Thymus (tissue), 11 donors: ENCODE measurements at regions not wholly inside any gene's neighbourhood (a gene's known extent, or its start where the extent isn't known, plus 50 kb on each side); places are given as distances from the start of the nearest gene placed in this dataset.

Source experiments
- DNase-seq, 9 donors: peaks; one replicate each; pipeline ENCODE4 v3.0.0-alpha.2; 2013; ENCODE audit warnings: low spot score in 9 of 9, low read depth in 6 of 9, missing footprints in 1 of 9
- H3K27ac ChIP-seq, 2 donors: one replicate each; pipeline ENCODE4 v1.5.1; 2013; ENCODE audit warnings: control low read depth in 1 of 2, low read depth in 1 of 2, low read length in 1 of 2, mild to moderate bottlenecking in 1 of 2, moderate library complexity in 1 of 2
- H3K27me3 ChIP-seq, 2 donors: one replicate each; pipeline ENCODE4 v1.5.1; 2013; ENCODE audit warnings: low read length in 1 of 2; ENCODE audit not compliant: control insufficient read depth in 2 of 2, insufficient read depth in 1 of 2
- H3K36me3 ChIP-seq, 2 donors: one replicate each; pipeline ENCODE4 v1.5.1; 2013; ENCODE audit warnings: low read length in 1 of 2, mild to moderate bottlenecking in 1 of 2, moderate library complexity in 1 of 2; ENCODE audit not compliant: control insufficient read depth in 2 of 2, insufficient read depth in 2 of 2
- H3K4me1 ChIP-seq, 2 donors: one replicate each; pipeline ENCODE4 v1.5.1; 2013; ENCODE audit warnings: low read length in 2 of 2; ENCODE audit not compliant: control insufficient read depth in 2 of 2, insufficient read depth in 2 of 2
- H3K4me3 ChIP-seq, 2 donors: one replicate each; pipeline ENCODE4 v1.5.1; 2013; ENCODE audit warnings: low read length in 2 of 2, control low read depth in 1 of 2, mild to moderate bottlenecking in 1 of 2
- H3K9me3 ChIP-seq, 2 donors: one replicate each; pipeline ENCODE4 v1.5.1; 2013; ENCODE audit warnings: low read length in 1 of 2, mild to moderate bottlenecking in 1 of 2; ENCODE audit not compliant: control insufficient read depth in 2 of 2, insufficient read depth in 1 of 2
- WGBS: extraction: QIAGEN DNeasy Blood & Tissue Kit; methylation state at CpG from one replicate; pipeline ENCODE4 v1.1.7; 2013; 5-methylcytosine and 5-hydroxymethylcytosine counted together
- donor health status: healthy.

DNA sequence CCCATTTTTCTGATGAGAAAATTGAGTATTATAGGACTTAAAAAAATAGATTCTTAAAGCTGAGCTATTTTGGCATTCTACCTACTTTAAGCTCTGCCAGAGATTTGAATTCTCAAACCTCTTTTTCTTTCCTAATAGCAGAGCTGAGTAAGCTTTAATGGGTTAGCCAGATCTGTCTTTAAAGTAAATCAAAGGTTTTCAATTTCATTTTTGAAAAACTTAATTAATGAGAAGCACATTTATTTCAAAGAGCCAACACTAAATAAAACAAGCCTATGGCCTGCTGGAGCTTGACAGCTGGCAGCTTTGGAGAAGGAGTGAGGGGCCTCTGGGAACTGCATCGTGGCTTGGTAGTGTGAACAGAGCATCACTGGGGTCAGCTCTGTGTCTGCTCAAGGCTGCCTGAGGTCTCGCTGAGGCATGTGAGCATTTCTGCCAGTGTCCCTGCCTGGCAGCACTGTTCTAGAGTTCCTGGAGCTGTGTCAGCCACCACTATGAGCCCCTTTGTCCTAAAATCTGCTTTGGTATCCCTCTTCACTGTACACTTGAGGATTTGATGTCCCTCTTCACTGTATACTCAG, 50.4 kb upstream of the PRSS23 start:
- Histone ChIP-seq H3K27me3 (no peaks in the 10 kb centered on the region), H3K4me3 (no peak overlapping the region), H3K36me3 (no peaks in the 10 kb centered on the region), H3K4me1 (no peaks in the 10 kb centered on the region), H3K27ac (no peak overlapping the region), H3K9me3 (no peaks in the 10 kb centered on the region)
- no peak for DNase-seq
- WGBS: 88% methylated on average over 2 of the region's 2 CpGs

DNA sequence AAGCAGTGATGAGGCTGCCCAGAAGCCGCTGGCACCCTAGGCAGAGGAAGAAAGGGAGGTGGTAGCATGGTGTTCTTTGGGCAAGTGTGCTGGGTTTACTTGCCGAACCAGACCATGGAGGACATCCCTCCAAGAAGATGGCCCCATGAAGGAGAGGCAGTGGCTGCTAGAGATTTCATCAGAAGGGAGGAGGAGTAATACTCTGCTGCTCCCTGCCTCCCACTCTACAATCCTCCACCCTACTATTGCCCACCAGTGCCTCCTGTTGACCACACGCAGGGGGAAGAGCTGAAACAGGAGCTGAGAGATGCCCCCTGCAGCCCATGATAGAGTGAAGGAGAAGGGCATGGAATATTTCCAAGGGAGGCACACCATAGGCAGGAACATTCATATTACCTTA, 51.0 kb upstream of the PRSS23 start:
- Histone ChIP-seq H3K4me1 (no peaks in the 10 kb centered on the region), H3K9me3 (no peaks in the 10 kb centered on the region), H3K4me3 (no peak overlapping the region), H3K27me3 (no peaks in the 10 kb centered on the region), H3K36me3 (no peaks in the 10 kb centered on the region), H3K27ac (no peak overlapping the region)
- WGBS: 96% methylated on average over 3 of the region's 3 CpGs
- no peak for DNase-seq

DNA sequence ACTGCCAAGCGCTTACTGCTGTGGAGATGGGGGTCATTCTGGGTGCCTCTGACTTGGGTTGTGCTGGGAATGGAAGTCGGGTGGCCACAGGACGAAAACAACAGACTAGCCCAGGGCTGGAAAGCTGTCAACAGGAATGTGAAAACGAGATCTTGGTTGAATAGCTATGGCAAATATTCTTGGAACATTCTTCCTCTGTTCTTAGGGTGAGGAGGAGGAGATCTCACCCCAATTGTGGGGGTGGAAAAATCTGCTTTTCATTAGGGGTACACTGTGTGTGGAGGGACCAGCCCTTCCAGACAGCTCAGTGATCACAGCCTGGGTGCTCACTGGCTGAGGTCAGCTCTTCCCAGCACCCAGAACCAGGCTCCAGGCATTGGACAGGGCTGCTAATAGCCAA, 52.0 kb upstream of the PRSS23 start:
- no peak for DNase-seq
- Histone ChIP-seq H3K4me3 (no peak overlapping the region), H3K27me3 (no peaks in the 10 kb centered on the region), H3K27ac (no peak overlapping the region), H3K9me3 (no peaks in the 10 kb centered on the region), H3K4me1 (no peaks in the 10 kb centered on the region), H3K36me3 (no peaks in the 10 kb centered on the region)
- WGBS: 91% methylated on average over 4 of the region's 4 CpGs

DNA sequence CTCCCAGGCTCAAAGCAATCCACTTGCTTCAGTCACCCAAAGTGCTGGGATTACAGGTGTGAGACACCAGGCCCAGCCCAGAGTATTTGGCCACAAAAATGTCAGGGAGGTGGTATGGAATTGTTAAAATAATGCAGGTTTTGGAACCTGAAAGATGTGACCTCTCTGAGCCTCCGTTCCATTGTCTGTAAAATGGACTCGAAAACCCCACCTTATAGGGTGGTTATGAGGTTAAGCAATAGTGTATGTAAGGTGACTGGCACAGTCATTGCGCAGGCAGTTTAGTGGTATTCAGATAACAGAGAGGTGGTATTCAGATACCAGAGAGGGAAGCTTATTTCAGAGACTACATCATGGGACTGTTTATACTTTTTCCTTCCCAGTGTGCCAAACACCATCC, 52.5 kb upstream of the PRSS23 start:
- WGBS: 97% methylated on average over 3 of the region's 3 CpGs
- no peaks in the 10 kb centered on the region for H3K4me1 ChIP-seq
- no peaks in the 10 kb centered on the region for H3K27me3 ChIP-seq
- H3K4me3 ChIP-seq: no peak overlapping the region
- no peak for DNase-seq
- no peaks in the 10 kb centered on the region for H3K36me3 ChIP-seq
- no peaks in the 10 kb centered on the region for H3K9me3 ChIP-seq
- H3K27ac ChIP-seq: no peak overlapping the region

DNA sequence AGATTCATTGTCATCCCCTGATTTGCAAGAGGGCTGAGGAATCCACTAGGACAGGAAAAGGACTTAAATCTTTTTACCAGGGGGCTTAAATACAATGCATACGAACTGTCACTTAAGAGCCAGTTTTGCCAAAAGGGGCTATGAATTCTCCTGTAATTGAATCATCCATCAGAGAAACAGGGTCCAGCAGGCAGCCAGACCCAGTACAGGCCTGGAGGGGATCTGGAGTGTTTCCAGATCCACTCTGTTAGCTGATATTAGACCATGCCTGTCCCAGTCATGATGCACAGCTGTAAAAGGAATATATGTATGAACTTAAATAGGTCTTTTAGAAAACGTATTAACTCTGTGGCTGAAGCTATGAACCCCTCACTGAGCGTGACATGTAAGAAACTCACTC, 53.8 kb upstream of the PRSS23 start:
- Histone ChIP-seq H3K27me3 (no peaks in the 10 kb centered on the region), H3K9me3 (no peaks in the 10 kb centered on the region)

DNA sequence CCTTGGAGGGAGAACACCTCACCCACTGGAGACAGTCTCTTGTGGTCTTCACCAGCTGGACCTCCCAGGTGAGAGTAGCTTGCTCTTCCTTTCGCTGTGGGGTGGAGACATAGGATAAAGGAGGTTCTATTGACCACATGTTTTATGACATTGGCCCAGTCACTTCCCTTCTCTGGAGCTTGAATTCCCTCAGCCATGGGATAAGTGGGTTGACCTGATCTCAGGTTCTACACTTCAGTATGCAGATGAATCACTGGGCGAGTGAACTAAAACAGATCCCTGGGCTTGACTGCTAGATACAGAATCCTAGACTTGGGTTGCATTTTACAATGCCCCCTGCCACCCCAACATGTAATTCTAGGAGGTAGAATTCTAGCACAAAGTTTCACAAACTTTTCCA, 54.8 kb upstream of the PRSS23 start:
- Histone ChIP-seq H3K27ac (no peak overlapping the region), H3K4me3 (no peak overlapping the region), H3K4me1 (peaks cover 0 to 3% of the 10 kb centered on the region in 2 donors), H3K36me3 (no peaks in the 10 kb centered on the region), H3K9me3 (no peaks in the 10 kb centered on the region), H3K27me3 (no peaks in the 10 kb centered on the region)
- WGBS: 96% methylated on average over 2 of the region's 2 CpGs
- DNase-seq: no peak

More for the DNA sequence above, 53.8 kb upstream of the PRSS23 start:
- Histone ChIP-seq H3K4me1 (no peaks in the 10 kb centered on the region), H3K27ac (no peak overlapping the region), H3K4me3 (no peak overlapping the region), H3K36me3 (no peaks in the 10 kb centered on the region)
- WGBS: 92% methylated on average over 3 of the region's 3 CpGs
- DNase-seq: no peak

DNA sequence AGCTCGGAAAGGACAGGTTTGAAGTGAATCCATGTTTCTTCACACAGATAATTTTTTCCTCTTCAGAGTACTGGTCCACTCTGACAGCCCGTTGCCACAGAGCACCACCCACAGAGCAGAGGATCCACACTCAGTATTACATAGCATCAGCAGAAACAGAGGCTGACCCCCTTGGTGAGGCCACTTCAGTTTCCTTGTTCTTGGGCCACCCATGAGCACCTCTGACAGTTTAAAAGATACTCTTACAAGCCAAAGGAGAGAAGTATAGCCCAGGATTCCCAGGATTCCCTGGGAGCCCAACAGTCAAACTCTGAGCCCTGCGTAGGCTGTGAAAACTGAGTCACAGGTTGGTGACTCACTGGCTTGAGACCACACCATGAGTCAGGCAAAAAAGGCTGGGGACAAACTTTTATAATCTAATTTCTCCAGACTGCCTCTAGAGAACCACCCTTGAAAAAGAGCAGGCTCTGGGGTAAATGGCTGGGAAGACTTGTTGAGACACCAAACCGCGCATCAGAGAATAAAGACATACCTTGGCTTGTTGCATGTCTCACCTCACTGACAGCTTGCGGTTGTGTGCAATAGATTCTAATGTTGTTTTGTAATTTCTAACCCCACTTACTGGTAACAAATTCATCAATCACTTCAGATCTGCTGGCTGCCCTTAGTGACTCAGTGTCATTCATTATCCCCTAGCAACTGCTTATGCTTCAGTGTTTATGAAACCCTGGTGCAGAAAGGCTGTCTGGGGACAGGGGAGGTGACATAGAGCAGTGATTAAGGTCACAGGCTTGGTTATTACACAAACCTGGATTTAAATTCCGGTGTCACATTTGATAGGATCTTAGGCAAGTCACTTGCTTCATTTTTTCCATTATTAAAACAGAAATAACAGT, 56.9 kb upstream of the PRSS23 start:
- H3K4me1 ChIP-seq: peaks cover 0 to 3% of the 10 kb centered on the region in 2 donors
- H3K9me3 ChIP-seq: no peaks in the 10 kb centered on the region
- DNase-seq: no peak
- WGBS: 94% methylated on average over 7 of the region's 7 CpGs
- H3K4me3 ChIP-seq: no peak overlapping the region
- H3K27ac ChIP-seq: peak overlapping the region in 1 of 2 donors; percentile 15
- no peaks in the 10 kb centered on the region for H3K36me3 ChIP-seq
- H3K27me3 ChIP-seq: no peaks in the 10 kb centered on the region

DNA sequence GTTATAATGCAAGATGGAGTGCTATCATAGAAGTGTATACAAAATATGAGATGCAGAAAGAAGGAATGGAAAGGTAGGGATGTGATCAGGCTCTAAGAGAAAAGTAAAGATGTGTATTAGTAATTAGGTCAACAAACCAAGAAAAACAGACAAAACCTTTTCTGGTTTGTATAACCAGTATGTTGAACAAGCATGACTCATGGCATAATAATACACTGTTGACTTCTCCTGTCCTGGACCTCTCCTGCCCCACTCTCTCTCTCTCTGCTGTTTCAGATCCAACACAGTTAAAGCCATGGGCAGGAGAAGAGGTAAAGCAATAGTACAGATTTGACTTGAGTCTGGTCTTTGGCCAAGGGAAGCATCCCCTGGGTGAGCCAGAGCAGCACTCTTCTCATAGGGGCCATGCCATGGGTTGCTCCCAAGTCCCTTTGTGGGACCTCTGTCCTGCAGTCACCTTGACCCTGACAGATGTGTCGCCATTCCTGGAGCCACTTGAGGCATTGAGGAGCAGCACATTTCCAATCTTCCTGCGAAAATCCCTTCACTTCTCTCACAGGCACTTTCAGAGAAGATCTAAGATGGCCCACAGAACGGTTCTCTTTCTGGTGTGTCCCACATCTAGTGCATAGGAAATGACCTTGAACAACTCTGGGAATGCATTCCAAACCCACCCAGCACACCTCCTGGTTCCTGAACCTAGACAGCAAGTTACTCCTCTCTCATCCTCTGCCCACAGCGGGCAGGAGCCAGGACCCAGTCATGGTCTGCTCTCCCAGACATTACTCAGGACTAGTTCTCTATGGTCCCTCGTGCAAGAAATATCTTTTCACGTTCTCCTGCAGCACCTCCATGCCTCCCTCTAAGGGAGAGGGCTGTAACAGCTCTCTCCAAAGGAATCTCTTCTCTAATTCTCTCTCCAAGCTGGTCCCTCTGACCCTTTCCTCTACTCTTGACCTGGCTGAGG, 58.2 kb upstream of the PRSS23 start:
- no peak for DNase-seq
- Histone ChIP-seq H3K4me3 (no peak overlapping the region), H3K27ac (no peak overlapping the region), H3K36me3 (no peaks in the 10 kb centered on the region), H3K4me1 (peaks cover 0 to 3% of the 10 kb centered on the region in 2 donors), H3K27me3 (no peaks in the 10 kb centered on the region), H3K9me3 (no peaks in the 10 kb centered on the region)
- WGBS: 86% methylated on average over 6 of the region's 6 CpGs

DNA sequence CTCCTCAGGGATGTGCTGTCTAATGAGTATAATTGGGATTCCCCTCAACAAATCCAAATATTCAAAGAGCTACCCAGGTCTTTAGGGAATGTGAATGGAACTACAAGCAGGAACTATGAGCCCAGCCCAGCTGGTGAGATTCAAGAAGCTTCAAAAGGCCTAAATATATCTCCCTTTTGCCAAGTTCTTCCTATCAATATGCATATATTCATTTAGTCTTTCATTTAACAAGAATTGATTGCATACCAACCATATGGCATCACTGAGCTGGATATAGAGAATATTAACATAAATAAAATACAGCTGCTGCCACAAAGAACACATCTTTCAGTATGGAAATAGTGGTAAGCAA, 58.9 kb upstream of the PRSS23 start:
- Histone ChIP-seq H3K4me1 (peaks cover 0 to 5% of the 10 kb centered on the region in 2 donors), H3K4me3 (no peak overlapping the region), H3K27ac (no peak overlapping the region), H3K9me3 (no peaks in the 10 kb centered on the region), H3K36me3 (no peaks in the 10 kb centered on the region), H3K27me3 (no peaks in the 10 kb centered on the region)
- no peak for DNase-seq
